HEK293T (cell line): ENCODE measurements at regions not wholly inside any gene's neighbourhood (a gene's known extent, or its start where the extent isn't known, plus 50 kb on each side); places are given as distances from the start of the nearest gene placed in this dataset.

Source experiments
- BHLHE40 ChIP-seq: fragments of 450-650 bp; IDR thresholded peaks from 2 replicates; pipeline ENCODE4 v1.6.1; 2016; ENCODE audit warnings: mild to moderate bottlenecking, moderate library complexity, borderline replicate concordance
- FOXA1 ChIP-seq: fragments of 450-650 bp; IDR thresholded peaks from 2 replicates; pipeline ENCODE4 v1.6.1; 2016; ENCODE audit warnings: mild to moderate bottlenecking
- FOXK2 ChIP-seq: fragments of 450-650 bp; IDR thresholded peaks from 2 replicates; pipeline ENCODE4 v1.6.1; 2016; ENCODE audit warnings: mild to moderate bottlenecking
- NFRKB ChIP-seq: fragments of 450-650 bp; IDR thresholded peaks from 2 replicates; pipeline ENCODE4 v1.6.1; 2016; ENCODE audit warnings: mild to moderate bottlenecking, moderate library complexity
- SP1 ChIP-seq: fragments of 450-650 bp; IDR thresholded peaks from 2 replicates; pipeline ENCODE4 v1.6.1; 2017
- TF ChIP-seq, protein P1 (sequence below): fragments of 450-650 bp; IDR thresholded peaks from 2 replicates; pipeline ENCODE4 v1.6.1; 2016

GRCh38 chr3:75049533-75049932 lies 435.1 kb upstream of the CNTN3 start:
- TF ChIP-seq SP1 (no peak), FOXK2 (no peak), NFRKB (no peak), FOXA1 (no peak), BHLHE40 (no peak)
- TF ChIP-seq, protein P1, sequence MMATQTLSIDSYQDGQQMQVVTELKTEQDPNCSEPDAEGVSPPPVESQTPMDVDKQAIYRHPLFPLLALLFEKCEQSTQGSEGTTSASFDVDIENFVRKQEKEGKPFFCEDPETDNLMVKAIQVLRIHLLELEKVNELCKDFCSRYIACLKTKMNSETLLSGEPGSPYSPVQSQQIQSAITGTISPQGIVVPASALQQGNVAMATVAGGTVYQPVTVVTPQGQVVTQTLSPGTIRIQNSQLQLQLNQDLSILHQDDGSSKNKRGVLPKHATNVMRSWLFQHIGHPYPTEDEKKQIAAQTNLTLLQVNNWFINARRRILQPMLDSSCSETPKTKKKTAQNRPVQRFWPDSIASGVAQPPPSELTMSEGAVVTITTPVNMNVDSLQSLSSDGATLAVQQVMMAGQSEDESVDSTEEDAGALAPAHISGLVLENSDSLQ, result no peak
